GM23338 (cell line): ENCODE measurements at regions not wholly inside any gene's neighbourhood (a gene's known extent, or its start where the extent isn't known, plus 50 kb on each side); places are given as distances from the start of the nearest gene placed in this dataset.

Source experiments
- CTCF ChIP-seq, 2 experiments: fragments of 200-600 bp in 1 of 2; sonication (generic) in 1 of 2; conservative IDR thresholded peaks; 2 replicates each; pipeline versions ENCODE4 v1.5.1 to v1.6.1; 2016 to 2017; ENCODE audit warnings: antibody characterized with exemption in 2 of 2, low read depth in 2 of 2, mild to moderate bottlenecking in 2 of 2, moderate library complexity in 1 of 2
- EZH2 ChIP-seq: fragments of 200-600 bp; sonication (generic); IDR thresholded peaks from one replicate; pipeline ENCODE4 v1.8.0; 2017; ENCODE audit warnings: antibody characterized with exemption, mild to moderate bottlenecking, low read depth; ENCODE audit not compliant: unreplicated experiment

DNA sequence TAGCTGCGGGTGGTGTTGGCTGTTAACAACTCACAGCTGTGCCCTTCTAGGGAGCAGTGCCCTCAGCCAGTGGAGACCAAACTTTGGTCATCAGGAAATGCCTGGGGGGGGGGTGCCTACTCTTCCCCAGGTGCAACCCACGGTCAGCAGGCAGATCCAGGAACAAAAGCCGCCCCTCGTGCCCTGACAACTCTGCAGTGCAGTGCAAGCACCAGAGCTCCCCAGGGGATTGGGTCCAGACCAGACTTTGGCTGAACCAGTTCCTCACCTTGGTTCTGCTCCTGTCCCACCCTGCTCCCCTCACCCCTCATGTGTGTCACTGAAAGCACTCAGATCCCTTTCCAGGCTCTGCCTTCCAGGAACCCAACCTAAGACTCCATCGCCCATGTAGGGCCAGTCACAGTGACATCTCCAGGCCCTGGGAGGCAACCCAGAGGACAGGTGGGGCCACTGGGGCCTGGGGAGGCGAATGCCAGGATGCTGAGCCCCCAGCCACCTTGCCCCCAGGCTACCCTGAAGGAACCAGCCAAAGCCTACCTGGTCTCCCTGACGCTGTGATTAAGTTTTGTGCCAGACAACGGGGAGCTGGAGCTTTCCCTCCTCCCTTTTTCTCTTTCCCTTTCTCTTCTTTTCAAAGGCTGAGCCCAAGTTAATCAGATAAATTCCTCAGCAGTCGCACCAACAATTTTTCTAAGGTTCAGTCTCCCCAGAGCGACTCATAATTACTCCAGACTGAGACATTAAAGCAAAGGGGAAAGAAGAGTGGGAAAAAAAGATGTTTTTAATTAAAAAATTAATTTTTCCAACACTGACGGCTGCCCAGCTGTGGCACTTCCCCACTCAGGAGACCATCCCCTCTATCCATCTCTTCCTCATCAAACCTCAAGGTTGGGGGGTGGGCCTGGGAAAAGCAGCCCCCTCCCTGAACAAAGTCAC, 207.5 kb upstream of the LINGO1 start:
- no peak for TF ChIP-seq EZH2
- no peak for TF ChIP-seq CTCF (conservative IDR thresholded peaks at IDR 0.05; ENCODE audit: low read depth in 2 of 2)
